T-helper 1 cell treated with Interleukin-12 subunit alpha and Interleukin-12 subunit beta and Interleukin-4 antibody, amounts not matched to agents 30 ng/mL and 1 ng/mL, for 36 hours (primary cell): ENCODE measurements at regions not wholly inside any gene's neighbourhood (a gene's known extent, or its start where the extent isn't known, plus 50 kb on each side); places are given as distances from the start of the nearest gene placed in this dataset.

Experiments used
- intact Hi-C: fragments of 100-400 bp; cut with micrococcal nuclease; formaldehyde crosslinking; loops from one replicate; pipeline ENCODE4 v1.15.1; 2024

- intact Hi-C loops = no loop called here
Observed at GRCh38 chr2:240310645-240311044, 124.8 kb upstream of the GPC1 start.

- intact Hi-C loops = no loop called here
Observed at GRCh38 chr2:240311821-240312220, 123.6 kb upstream of the GPC1 start.

DNA sequence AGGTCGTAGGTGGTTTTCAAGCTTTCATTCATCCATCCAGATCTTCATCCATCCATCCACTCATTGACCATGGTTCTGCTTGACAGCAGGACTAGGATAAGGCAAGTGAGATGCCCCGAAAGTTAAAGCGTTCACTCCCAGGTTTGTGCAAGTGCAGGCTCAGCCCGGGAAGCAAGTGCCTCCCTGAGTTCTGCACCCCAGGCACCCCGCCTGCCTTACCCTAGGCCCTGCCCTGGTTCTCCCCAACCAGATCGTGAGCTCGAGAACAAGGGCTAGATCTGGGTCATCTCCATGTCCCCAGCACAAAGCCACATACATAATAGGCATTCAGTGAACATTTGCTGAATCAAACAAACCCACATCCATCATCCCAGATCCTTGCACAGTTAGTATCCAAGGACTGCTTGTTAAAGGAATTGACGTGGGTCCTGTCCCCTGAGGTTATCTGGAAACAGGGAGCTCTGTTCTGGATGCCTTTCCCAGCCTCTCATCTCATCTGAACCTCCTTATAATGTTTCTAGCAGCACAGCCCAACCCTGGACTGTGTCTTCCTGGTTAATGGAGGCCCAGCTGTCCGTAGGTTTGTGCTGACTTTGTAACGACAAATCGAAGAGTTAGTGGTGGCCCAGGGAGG is 116.1 kb upstream of the GPC1 start:
- intact Hi-C loops = no loop called here

GRCh38 chr2:240319855-240320203 is 115.6 kb upstream of the GPC1 start:
- intact Hi-C loops = no loop called here

GRCh38 chr2:240320204-240320993 is 115.1 kb upstream of the GPC1 start:
- intact Hi-C loops = no loop called here

- intact Hi-C loops = no loop called here
Observed at GRCh38 chr2:240322231-240322955, 113.1 kb upstream of the GPC1 start.

- intact Hi-C loops = no loop called here
Observed at GRCh38 chr2:240322991-240323390, 112.5 kb upstream of the GPC1 start.

GRCh38 chr2:240323601-240324291 is 111.7 kb upstream of the GPC1 start:
- intact Hi-C loops = no loop called here

DNA sequence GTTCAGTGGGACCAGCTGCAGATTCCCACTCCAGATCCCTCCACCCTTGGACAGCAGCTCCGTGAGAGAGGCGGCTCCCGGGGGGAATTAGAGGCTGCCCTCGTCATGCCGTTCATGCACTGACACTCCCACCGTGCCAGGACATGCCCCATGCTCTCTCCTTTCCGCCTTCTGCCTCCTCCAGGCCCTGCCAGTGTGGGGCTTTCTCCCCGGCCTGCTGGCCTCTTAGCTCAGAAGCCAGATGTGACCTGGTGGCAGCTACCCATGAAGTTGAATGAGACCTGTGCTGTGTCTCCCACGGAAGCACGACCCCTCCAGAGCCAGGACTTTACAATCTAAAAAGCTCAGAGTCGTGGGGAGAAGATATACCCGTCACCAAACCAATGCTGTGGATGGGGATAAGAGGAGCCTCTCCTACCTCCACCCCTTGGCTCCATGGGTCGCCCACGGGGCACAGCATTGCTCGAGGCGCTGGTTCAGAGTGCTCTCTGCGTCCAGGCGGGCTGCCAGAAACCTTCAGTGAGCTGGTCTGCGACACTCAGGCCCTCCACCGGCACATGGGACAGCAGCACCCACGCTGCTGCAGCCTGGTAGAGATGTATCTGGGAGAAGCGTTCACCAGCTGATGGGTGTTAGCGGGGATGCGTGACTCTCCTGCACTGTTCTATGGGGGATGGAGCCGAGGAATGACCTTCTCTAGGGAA is 111.0 kb upstream of the GPC1 start:
- intact Hi-C loops = no loop called here

- intact Hi-C loops = no loop called here
Observed at GRCh38 chr2:240325016-240326007, 110.2 kb upstream of the GPC1 start.

GRCh38 chr2:240326246-240326645 is 109.2 kb upstream of the GPC1 start:
- intact Hi-C loops = no loop called here

DNA sequence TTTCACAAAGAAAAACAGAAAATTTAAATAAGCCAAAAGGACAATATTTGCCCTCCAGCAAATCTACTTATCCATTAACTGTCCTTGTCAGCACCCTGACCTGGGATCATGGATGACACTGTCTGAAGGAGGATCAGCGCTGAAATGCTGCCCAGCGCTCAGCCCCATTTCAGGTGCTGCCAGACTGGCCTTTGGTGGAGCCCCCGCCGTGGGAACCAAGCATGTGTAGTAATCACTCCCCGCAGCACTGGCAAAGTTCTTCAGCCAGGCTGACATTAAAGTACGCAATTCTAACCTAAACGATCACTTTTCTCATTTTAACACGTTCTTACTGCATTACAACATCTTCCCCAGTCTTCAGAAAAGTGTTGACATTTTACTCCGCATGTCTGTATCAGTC is 108.6 kb upstream of the GPC1 start:
- intact Hi-C loops = no loop called here

GRCh38 chr2:240327566-240327965 is 107.9 kb upstream of the GPC1 start:
- intact Hi-C loops = no loop called here

GRCh38 chr2:240328526-240328925 is 106.9 kb upstream of the GPC1 start:
- intact Hi-C loops = no loop called here

GRCh38 chr2:240329116-240329665 is 106.3 kb upstream of the GPC1 start:
- intact Hi-C loops = no loop called here

- intact Hi-C loops = no loop called here
Observed at GRCh38 chr2:240329778-240330177, 105.7 kb upstream of the GPC1 start.

DNA sequence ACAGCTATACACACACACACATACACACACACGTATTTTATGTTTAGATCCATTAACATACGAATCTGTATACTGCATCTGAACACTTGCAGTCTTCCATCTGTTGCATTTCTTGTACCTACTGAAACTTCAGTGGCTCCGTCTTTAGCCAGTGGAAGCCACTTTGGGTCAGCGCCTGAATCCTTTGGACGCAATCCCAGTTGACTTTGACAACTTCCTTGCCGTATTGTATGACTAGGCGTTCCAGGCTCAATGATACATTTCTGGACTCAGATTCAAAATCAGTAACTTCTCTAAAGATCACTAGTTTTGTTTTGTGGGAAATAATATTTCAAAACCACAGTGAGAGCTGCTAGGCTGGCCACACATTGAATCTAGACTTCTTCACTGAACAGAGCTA is 101.5 kb upstream of the GPC1 start:
- intact Hi-C loops = no loop called here

GRCh38 chr2:240335061-240335460 is 100.4 kb upstream of the GPC1 start:
- intact Hi-C loops = no loop called here

GRCh38 chr2:240336820-240337427 is 98.5 kb upstream of the GPC1 start:
- intact Hi-C loops = no loop called here
